ENCODE measurements at regions not wholly inside any gene's neighbourhood (a gene's known extent, or its start where the extent isn't known, plus 50 kb on each side); places are given as distances from the start of the nearest gene placed in this dataset.

GRCh38 chr14:101239065-101239464 is 322.2 kb upstream of the DIO3 start (continued):
- TF ChIP-seq CSRNP2 (CRISPR knock-in tag; conservative IDR thresholded peaks at IDR 0.05; ENCODE audit: low read depth): no peak
- no peak for TF ChIP-seq ZNF512 (CRISPR knock-in tag; IDR thresholded peaks at IDR 0.05)
- no peak; the same call in 1 of the 2 replicates for TF ChIP-seq ZNF274 (CRISPR knock-in tag; IDR thresholded peaks at IDR 0.05)
- 0 out of 2 replicates have a peak, but pooled peaks have one; percentile 26 for TF ChIP-seq ATF7-NPFF (CRISPR knock-in tag; IDR thresholded peaks at IDR 0.05; ENCODE audit: low read depth)
- no peak for TF ChIP-seq IKZF1 (IDR thresholded peaks at IDR 0.05)
- TF ChIP-seq ZUFSP (CRISPR knock-in tag; IDR thresholded peaks at IDR 0.05; ENCODE audit: borderline replicate concordance): no peak
- TF ChIP-seq ZNF879 (CRISPR knock-in tag; IDR thresholded peaks at IDR 0.05): no peak
- no peak for TF ChIP-seq ZNF142 (CRISPR knock-in tag; IDR thresholded peaks at IDR 0.05)
- no peak for TF ChIP-seq USF2 (IDR thresholded peaks at IDR 0.05; ENCODE audit: low read depth, low read length)
- TF ChIP-seq USF2 (CRISPR knock-in tag; IDR thresholded peaks at IDR 0.05; ENCODE audit: borderline replicate concordance): no peak
- TF ChIP-seq RXRB (CRISPR knock-in tag; IDR thresholded peaks at IDR 0.05; ENCODE audit: borderline replicate concordance): peak; percentile 82
- TF ChIP-seq MTF2 (CRISPR knock-in tag; IDR thresholded peaks at IDR 0.05; ENCODE audit: borderline replicate concordance): 0 out of 2 replicates have a peak, but pooled peaks have one; percentile 65
- no peak for TF ChIP-seq ZNF383 (CRISPR knock-in tag; IDR thresholded peaks at IDR 0.05; ENCODE audit: borderline replicate concordance)
- TF ChIP-seq ZNF44 (CRISPR knock-in tag; IDR thresholded peaks at IDR 0.05): no peak
- no peak for TF ChIP-seq SMYD3 (CRISPR knock-in tag; IDR thresholded peaks at IDR 0.05)
- TF ChIP-seq MAX (IDR thresholded peaks at IDR 0.05): peak; percentile 56; the same call in 1 of the 2 replicates
